ENCODE measurements at regions not wholly inside any gene's neighbourhood (a gene's known extent, or its start where the extent isn't known, plus 50 kb on each side); places are given as distances from the start of the nearest gene placed in this dataset.

DNA sequence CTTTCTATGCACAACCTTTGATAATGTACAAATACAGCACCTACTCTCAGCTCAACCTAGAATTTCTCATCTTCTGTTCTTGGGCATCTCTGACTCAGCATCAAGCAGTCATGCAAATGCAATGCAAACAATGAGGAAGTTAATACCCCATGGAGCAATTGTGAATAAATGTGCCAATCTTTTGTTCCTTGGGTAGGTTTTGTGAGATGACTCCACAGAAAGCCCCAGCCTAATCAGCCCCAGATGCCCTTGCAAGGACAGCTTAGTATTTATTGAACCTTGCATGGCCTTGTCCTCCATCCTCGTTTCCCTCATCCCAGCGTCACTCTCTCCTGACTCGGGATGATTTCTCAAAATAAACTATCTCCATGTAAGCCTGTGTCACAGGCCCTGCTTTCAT, 494.7 kb upstream of the NECTIN3 start:
- TF ChIP-seq, protein P1, sequence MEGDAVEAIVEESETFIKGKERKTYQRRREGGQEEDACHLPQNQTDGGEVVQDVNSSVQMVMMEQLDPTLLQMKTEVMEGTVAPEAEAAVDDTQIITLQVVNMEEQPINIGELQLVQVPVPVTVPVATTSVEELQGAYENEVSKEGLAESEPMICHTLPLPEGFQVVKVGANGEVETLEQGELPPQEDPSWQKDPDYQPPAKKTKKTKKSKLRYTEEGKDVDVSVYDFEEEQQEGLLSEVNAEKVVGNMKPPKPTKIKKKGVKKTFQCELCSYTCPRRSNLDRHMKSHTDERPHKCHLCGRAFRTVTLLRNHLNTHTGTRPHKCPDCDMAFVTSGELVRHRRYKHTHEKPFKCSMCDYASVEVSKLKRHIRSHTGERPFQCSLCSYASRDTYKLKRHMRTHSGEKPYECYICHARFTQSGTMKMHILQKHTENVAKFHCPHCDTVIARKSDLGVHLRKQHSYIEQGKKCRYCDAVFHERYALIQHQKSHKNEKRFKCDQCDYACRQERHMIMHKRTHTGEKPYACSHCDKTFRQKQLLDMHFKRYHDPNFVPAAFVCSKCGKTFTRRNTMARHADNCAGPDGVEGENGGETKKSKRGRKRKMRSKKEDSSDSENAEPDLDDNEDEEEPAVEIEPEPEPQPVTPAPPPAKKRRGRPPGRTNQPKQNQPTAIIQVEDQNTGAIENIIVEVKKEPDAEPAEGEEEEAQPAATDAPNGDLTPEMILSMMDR (IDR thresholded peaks at IDR 0.05), result no peak
- no peak for TF ChIP-seq POLR2A (IDR thresholded peaks at IDR 0.05)
